Fibroblast of lung (primary cell): ENCODE measurements at regions not wholly inside any gene's neighbourhood (a gene's known extent, or its start where the extent isn't known, plus 50 kb on each side); places are given as distances from the start of the nearest gene placed in this dataset.

Source experiments
- EZH2 ChIP-seq: IDR thresholded peaks from 2 replicates; pipeline ENCODE4 v1.5.1; 2012; ENCODE audit warnings: low read length, control low read depth, mild to moderate bottlenecking; ENCODE audit errors: missing control alignments
- TF ChIP-seq, protein P1 (sequence below), 2 donors: IDR thresholded peaks in 1 of 2; conservative IDR thresholded peaks in 1 of 2; 1 replicate in 1 of 2; 2 replicates in 1 of 2; pipeline ENCODE4 v1.5.1; 2011 to 2012; ENCODE audit warnings: low read length in 2 of 2, control low read depth in 1 of 2, inconsistent platforms in 1 of 2, low read depth in 1 of 2, mild to moderate bottlenecking in 1 of 2

DNA sequence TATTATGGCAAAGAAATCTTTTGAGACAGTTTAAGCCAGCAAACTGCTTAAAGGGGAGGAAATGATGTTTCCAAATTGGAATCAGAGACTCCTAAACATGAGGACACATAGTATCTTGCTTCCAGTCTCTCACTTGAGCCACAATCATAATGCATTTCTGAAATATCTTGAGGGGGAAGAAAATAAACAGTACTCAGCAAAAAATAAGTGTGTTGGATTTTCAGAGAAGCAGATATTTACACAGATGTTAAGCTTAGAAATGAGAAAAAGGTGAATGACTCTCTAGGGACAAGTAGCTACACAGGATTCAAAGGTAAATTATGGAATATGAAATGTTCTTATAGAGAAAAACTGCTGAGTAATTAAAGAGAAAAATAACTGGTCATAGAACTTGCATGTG, 1583.6 kb downstream of the CDH8 start:
- TF ChIP-seq, protein P1, sequence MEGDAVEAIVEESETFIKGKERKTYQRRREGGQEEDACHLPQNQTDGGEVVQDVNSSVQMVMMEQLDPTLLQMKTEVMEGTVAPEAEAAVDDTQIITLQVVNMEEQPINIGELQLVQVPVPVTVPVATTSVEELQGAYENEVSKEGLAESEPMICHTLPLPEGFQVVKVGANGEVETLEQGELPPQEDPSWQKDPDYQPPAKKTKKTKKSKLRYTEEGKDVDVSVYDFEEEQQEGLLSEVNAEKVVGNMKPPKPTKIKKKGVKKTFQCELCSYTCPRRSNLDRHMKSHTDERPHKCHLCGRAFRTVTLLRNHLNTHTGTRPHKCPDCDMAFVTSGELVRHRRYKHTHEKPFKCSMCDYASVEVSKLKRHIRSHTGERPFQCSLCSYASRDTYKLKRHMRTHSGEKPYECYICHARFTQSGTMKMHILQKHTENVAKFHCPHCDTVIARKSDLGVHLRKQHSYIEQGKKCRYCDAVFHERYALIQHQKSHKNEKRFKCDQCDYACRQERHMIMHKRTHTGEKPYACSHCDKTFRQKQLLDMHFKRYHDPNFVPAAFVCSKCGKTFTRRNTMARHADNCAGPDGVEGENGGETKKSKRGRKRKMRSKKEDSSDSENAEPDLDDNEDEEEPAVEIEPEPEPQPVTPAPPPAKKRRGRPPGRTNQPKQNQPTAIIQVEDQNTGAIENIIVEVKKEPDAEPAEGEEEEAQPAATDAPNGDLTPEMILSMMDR (conservative IDR thresholded peaks at IDR 0.05 in 1 of 2, IDR thresholded peaks at IDR 0.05 in 1 of 2; ENCODE audit: low read depth in 1 of 2, low read length in 2 of 2) = no peak
- no peak for TF ChIP-seq EZH2
